Hepatocyte (in vitro differentiated cells): ENCODE measurements at regions not wholly inside any gene's neighbourhood (a gene's known extent, or its start where the extent isn't known, plus 50 kb on each side); places are given as distances from the start of the nearest gene placed in this dataset.
"Not testable (repeated sequence)": the region's sequence is repeated elsewhere in the genome, so short reads cannot be mapped to it uniquely, and the experiment has no call there.

Source experiments
- DNase-seq: peaks from one replicate; pipeline ENCODE4 v3.0.0-alpha.2; 2016; ENCODE audit warnings: low spot score
- H2AFZ ChIP-seq: fragments of 200-600 bp; sonication (generic); 2 replicates; pipeline ENCODE4 v1.6.0; 2016; ENCODE audit warnings: antibody characterized with exemption, mild to moderate bottlenecking
- H3K27ac ChIP-seq: fragments of 200-600 bp; sonication (generic); 2 replicates; pipeline ENCODE4 v1.5.1; 2016; ENCODE audit warnings: mild to moderate bottlenecking
- H3K27me3 ChIP-seq: fragments of 200-600 bp; sonication (generic); 2 replicates; pipeline ENCODE4 v1.6.1; 2016
- H3K36me3 ChIP-seq: fragments of 200-600 bp; sonication (generic); replicated peaks from 2 replicates; pipeline ENCODE4 v1.5.1; 2016; ENCODE audit warnings: low read depth; ENCODE audit not compliant: insufficient read depth
- H3K4me1 ChIP-seq: fragments of 200-600 bp; sonication (generic); 2 replicates; pipeline ENCODE4 v1.5.1; 2016; ENCODE audit warnings: mild to moderate bottlenecking, moderate library complexity; ENCODE audit not compliant: insufficient read depth
- H3K4me2 ChIP-seq: fragments of 200-600 bp; sonication (generic); 2 replicates; pipeline ENCODE4 v1.6.0; 2016
- H3K4me3 ChIP-seq: fragments of 200-600 bp; sonication (generic); 2 replicates; pipeline ENCODE4 v1.5.1; 2016; ENCODE audit warnings: mild to moderate bottlenecking
- H3K79me2 ChIP-seq: fragments of 200-600 bp; sonication (generic); 2 replicates; pipeline ENCODE4 v1.6.0; 2017; ENCODE audit warnings: mild to moderate bottlenecking
- H3K9me2 ChIP-seq: fragments of 200-600 bp; sonication (generic); replicated peaks from 2 replicates; pipeline ENCODE4 v1.6.0; 2017; ENCODE audit warnings: mild to moderate bottlenecking; ENCODE audit not compliant: insufficient read depth
- H3K9me3 ChIP-seq: fragments of 200-600 bp; sonication (generic); 2 replicates; pipeline ENCODE4 v1.5.1; 2016; ENCODE audit warnings: low read depth, mild to moderate bottlenecking
- H4K20me1 ChIP-seq: fragments of 200-600 bp; sonication (generic); 2 replicates; pipeline ENCODE4 v1.6.0; 2016; ENCODE audit warnings: mild to moderate bottlenecking; ENCODE audit not compliant: insufficient read depth, poor library complexity, severe bottlenecking
- CTCF ChIP-seq: fragments of 200-600 bp; sonication (generic); IDR thresholded peaks from 2 replicates; pipeline ENCODE4 v1.5.1; 2016; ENCODE audit warnings: antibody characterized with exemption, mild to moderate bottlenecking; ENCODE audit not compliant: poor library complexity
- EZH2 ChIP-seq: fragments of 200-600 bp; sonication (generic); IDR thresholded peaks from 2 replicates; pipeline ENCODE4 v1.6.1; 2016; ENCODE audit warnings: antibody characterized with exemption, mild to moderate bottlenecking, borderline replicate concordance
- EZH2phosphoT487 ChIP-seq: fragments of 200-600 bp; sonication (generic); IDR thresholded peaks from one replicate; pipeline ENCODE4 v1.6.1; 2018; ENCODE audit warnings: antibody characterized with exemption, mild to moderate bottlenecking, low read depth, moderate library complexity; ENCODE audit not compliant: unreplicated experiment, severe bottlenecking
- WGBS: methylation state at CpG from one replicate; pipeline ENCODE4 v1.1.6; 2016; ENCODE audit warnings: low lambda C conversion rate; ENCODE audit errors: missing lambda C conversion rate; 5-methylcytosine and 5-hydroxymethylcytosine counted together

DNA sequence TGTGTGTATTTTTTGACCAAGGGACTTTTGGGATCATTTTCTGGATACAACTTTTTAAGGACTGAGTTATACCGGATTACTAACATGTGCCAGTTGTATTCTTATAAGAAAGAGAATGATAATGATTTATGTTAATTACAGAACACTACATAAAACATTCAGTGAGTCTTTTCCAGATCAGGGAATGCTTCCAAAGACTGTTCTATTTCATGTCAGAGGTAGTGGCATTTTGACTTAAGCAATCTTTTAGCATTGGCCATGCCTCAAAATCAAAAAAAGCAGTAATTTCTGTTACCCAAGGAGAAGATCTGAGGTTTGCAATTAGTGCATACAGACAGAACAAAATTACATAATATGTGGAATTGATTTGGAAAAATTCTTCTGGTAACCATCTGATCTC lies 413.0 kb upstream of the CDH9 start:
- Histone ChIP-seq H3K9me2 (no peaks in the 10 kb centered on the region), H3K4me3 (no peak overlapping the region), H3K4me1 (no peaks in the 10 kb centered on the region), H3K79me2 (no peaks in the 10 kb centered on the region), H4K20me1 (no peaks in the 10 kb centered on the region), H3K4me2 (no peak overlapping the region), H3K9me3 (no peaks in the 10 kb centered on the region), H3K27me3 (no peaks in the 10 kb centered on the region), H3K27ac (no peak overlapping the region), H3K36me3 (no peaks in the 10 kb centered on the region), H2AFZ (no peak overlapping the region)
- WGBS, result 76% methylated on average over 1 of the region's 1 CpG
- DNase-seq, result no peak
- TF ChIP-seq CTCF (no peak), EZH2 (no peak), EZH2phosphoT487 (no peak)

DNA sequence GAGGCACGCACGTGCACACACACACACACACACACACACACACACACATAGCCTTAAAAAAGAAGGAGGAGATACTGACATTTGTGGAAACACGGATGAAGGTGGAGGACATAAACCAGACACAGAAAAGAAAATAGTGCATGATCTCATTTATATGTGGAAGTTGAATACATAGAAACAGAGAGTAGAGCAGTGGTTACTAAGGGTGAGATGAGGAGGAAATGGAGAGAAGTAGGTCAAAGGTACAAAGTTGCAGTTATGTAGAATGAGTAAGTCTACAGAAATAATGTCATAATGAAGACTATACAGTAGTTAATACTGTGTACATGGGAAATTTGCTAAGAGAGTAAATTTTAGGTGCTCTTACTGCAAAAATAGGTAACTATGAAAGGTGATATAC lies 412.2 kb upstream of the CDH9 start:
- DNase-seq, result no peak
- H2AFZ ChIP-seq, result no peak overlapping the region
- H3K4me2 ChIP-seq, result no peak overlapping the region

GRCh38 chr5:27439383-27439782 lies 401.0 kb upstream of the CDH9 start:
- not testable (repeated sequence) for H3K27ac ChIP-seq, H3K36me3 ChIP-seq, H3K4me2 ChIP-seq, H2AFZ ChIP-seq, H4K20me1 ChIP-seq, H3K9me3 ChIP-seq, H3K4me3 ChIP-seq, DNase-seq, H3K79me2 ChIP-seq, H3K9me2 ChIP-seq, H3K4me1 ChIP-seq, H3K27me3 ChIP-seq
- 90% methylated on average over 19 of the region's 20 CpGs for WGBS

More for the DNA sequence above, 412.2 kb upstream of the CDH9 start:
- Histone ChIP-seq H3K9me2 (no peaks in the 10 kb centered on the region), H4K20me1 (no peaks in the 10 kb centered on the region), H3K79me2 (no peaks in the 10 kb centered on the region), H3K4me3 (no peak overlapping the region), H3K27me3 (no peaks in the 10 kb centered on the region), H3K27ac (no peak overlapping the region), H3K36me3 (no peaks in the 10 kb centered on the region), H3K4me1 (no peaks in the 10 kb centered on the region), H3K9me3 (no peaks in the 10 kb centered on the region)
- TF ChIP-seq EZH2, result no peak
- no peak for TF ChIP-seq EZH2phosphoT487
- no peak for TF ChIP-seq CTCF
- WGBS, result 83% methylated on average over 3 of the region's 3 CpGs

- H3K79me2 ChIP-seq, result no peaks in the 10 kb centered on the region
- no peak overlapping the region for H3K4me2 ChIP-seq
- no peak overlapping the region for H3K4me3 ChIP-seq
- H4K20me1 ChIP-seq, result no peaks in the 10 kb centered on the region
- H2AFZ ChIP-seq, result no peak overlapping the region
- no peak overlapping the region for H3K27ac ChIP-seq
- H3K27me3 ChIP-seq, result no peaks in the 10 kb centered on the region
- H3K9me3 ChIP-seq, result no peaks in the 10 kb centered on the region
- H3K9me2 ChIP-seq, result no peaks in the 10 kb centered on the region
- no peaks in the 10 kb centered on the region for H3K4me1 ChIP-seq
- WGBS, result 68% methylated on average over 2 of the region's 2 CpGs
- DNase-seq, result no peak
- H3K36me3 ChIP-seq, result no peaks in the 10 kb centered on the region
- TF ChIP-seq EZH2phosphoT487 (no peak), CTCF (no peak), EZH2 (no peak)
Observed at GRCh38 chr5:27437594-27438200, 399.3 kb upstream of the CDH9 start.
